ENCODE measurements at regions not wholly inside any gene's neighbourhood (a gene's known extent, or its start where the extent isn't known, plus 50 kb on each side); places are given as distances from the start of the nearest gene placed in this dataset.

- Histone ChIP-seq H3K36me3 (no peaks in the 10 kb centered on the region), H3K9me3 (no peaks in the 10 kb centered on the region), H3K4me3 (no peak overlapping the region), H3K4me1 (no peaks in the 10 kb centered on the region), H3K27me3 (no peaks in the 10 kb centered on the region), H3K27ac (no peak overlapping the region)
- no peak for TF ChIP-seq POLR2A (IDR thresholded peaks at IDR 0.05)
- no peak for TF ChIP-seq POLR2AphosphoS5 (IDR thresholded peaks at IDR 0.05)
- no peak for TF ChIP-seq EP300 (IDR thresholded peaks at IDR 0.05)
- no peak for TF ChIP-seq CTCF (IDR thresholded peaks at IDR 0.05)
- ATAC-seq, result no peak
- 52 to 76% methylated on average over 3 to 7 of the region's 7 CpGs for WGBS, 2 donors (ENCODE audit: low coverage in 1 of 2)
Observed at GRCh38 chr11:90803831-90804230, 581.0 kb upstream of the CHORDC1 start.

- WGBS, 2 donors (ENCODE audit: low coverage in 1 of 2), result 0 to 83% methylated on average over 1 to 3 of the region's 3 CpGs
- H3K27ac ChIP-seq, result no peak overlapping the region
- H3K4me1 ChIP-seq, result no peaks in the 10 kb centered on the region
- no peak for ATAC-seq
- no peak for TF ChIP-seq EP300 (IDR thresholded peaks at IDR 0.05)
- TF ChIP-seq POLR2A (IDR thresholded peaks at IDR 0.05), result no peak
- no peak for TF ChIP-seq CTCF (IDR thresholded peaks at IDR 0.05)
- no peak for TF ChIP-seq POLR2AphosphoS5 (IDR thresholded peaks at IDR 0.05)
- no peaks in the 10 kb centered on the region for H3K36me3 ChIP-seq
- H3K27me3 ChIP-seq, result no peaks in the 10 kb centered on the region
- no peaks in the 10 kb centered on the region for H3K9me3 ChIP-seq
- H3K4me3 ChIP-seq, result no peak overlapping the region
Observed at GRCh38 chr11:90803366-90803765, 580.5 kb upstream of the CHORDC1 start.

- H3K27ac ChIP-seq, result no peak overlapping the region
- no peak for ATAC-seq
- H3K4me1 ChIP-seq, result no peaks in the 10 kb centered on the region
- H3K27me3 ChIP-seq, result no peaks in the 10 kb centered on the region
- no peaks in the 10 kb centered on the region for H3K36me3 ChIP-seq
- H3K4me3 ChIP-seq, result no peak overlapping the region
- TF ChIP-seq POLR2AphosphoS5 (IDR thresholded peaks at IDR 0.05) (no peak), POLR2A (IDR thresholded peaks at IDR 0.05) (no peak), EP300 (IDR thresholded peaks at IDR 0.05) (no peak), CTCF (IDR thresholded peaks at IDR 0.05) (no peak)
- WGBS, 2 donors (ENCODE audit: low coverage in 1 of 2), result 75 to 91% methylated on average over 3 of the region's 3 CpGs
- no peaks in the 10 kb centered on the region for H3K9me3 ChIP-seq
Observed at GRCh38 chr11:90798769-90799168, 575.9 kb upstream of the CHORDC1 start.

GRCh38 chr11:90795746-90796145 lies 572.9 kb upstream of the CHORDC1 start:
- H3K4me1 ChIP-seq, result no peaks in the 10 kb centered on the region
- no peaks in the 10 kb centered on the region for H3K36me3 ChIP-seq
- ATAC-seq, result no peak
- WGBS, 2 donors (ENCODE audit: low coverage in 1 of 2), result 79 to 93% methylated on average over 2 to 4 of the region's 4 CpGs
- H3K9me3 ChIP-seq, result peaks cover 0 to 2% (median 0%) of the 10 kb centered on the region in 3 donors
- H3K4me3 ChIP-seq, result no peak overlapping the region
- no peaks in the 10 kb centered on the region for H3K27me3 ChIP-seq
- TF ChIP-seq POLR2AphosphoS5 (IDR thresholded peaks at IDR 0.05) (no peak), EP300 (IDR thresholded peaks at IDR 0.05) (no peak), POLR2A (IDR thresholded peaks at IDR 0.05) (no peak), CTCF (IDR thresholded peaks at IDR 0.05) (no peak)
- H3K27ac ChIP-seq, result no peak overlapping the region

GRCh38 chr11:90788961-90789360 lies 566.1 kb upstream of the CHORDC1 start:
- H3K27me3 ChIP-seq, result no peaks in the 10 kb centered on the region
- WGBS, 2 donors (ENCODE audit: low coverage in 1 of 2), result 87 to 100% methylated on average over 2 to 3 of the region's 3 CpGs
- H3K27ac ChIP-seq, result no peak overlapping the region
- ATAC-seq, result no peak
- no peak overlapping the region for H3K4me3 ChIP-seq
- no peaks in the 10 kb centered on the region for H3K4me1 ChIP-seq
- H3K9me3 ChIP-seq, result peaks cover 0 to 29% (median 0%) of the 10 kb centered on the region in 3 donors
- no peaks in the 10 kb centered on the region for H3K36me3 ChIP-seq
- TF ChIP-seq POLR2A (IDR thresholded peaks at IDR 0.05) (no peak), POLR2AphosphoS5 (IDR thresholded peaks at IDR 0.05) (no peak), CTCF (IDR thresholded peaks at IDR 0.05) (no peak), EP300 (IDR thresholded peaks at IDR 0.05) (no peak)
